ENCODE measurements at regions not wholly inside any gene's neighbourhood (a gene's known extent, or its start where the extent isn't known, plus 50 kb on each side); places are given as distances from the start of the nearest gene placed in this dataset.

GRCh38 chr4:123816462-123816861 lies 419.9 kb downstream of the SPRY1 start:
- no peak for TF ChIP-seq CTCF (conservative IDR thresholded peaks at IDR 0.05; ENCODE audit: low read depth, low read length)
- no peak for DNase-seq (ENCODE audit: low read depth)

GRCh38 chr4:123817025-123817688 lies 420.6 kb downstream of the SPRY1 start:
- H3K4me3 ChIP-seq (ENCODE audit: low read length), result no peak overlapping the region
- DNase-seq (ENCODE audit: low read depth), result no peak
- TF ChIP-seq CTCF (conservative IDR thresholded peaks at IDR 0.05; ENCODE audit: low read depth, low read length), result no peak

More at GRCh38 chr4:123816462-123816861, 419.9 kb downstream of the SPRY1 start:
- no peak overlapping the region for H3K4me3 ChIP-seq (ENCODE audit: low read length)

DNA sequence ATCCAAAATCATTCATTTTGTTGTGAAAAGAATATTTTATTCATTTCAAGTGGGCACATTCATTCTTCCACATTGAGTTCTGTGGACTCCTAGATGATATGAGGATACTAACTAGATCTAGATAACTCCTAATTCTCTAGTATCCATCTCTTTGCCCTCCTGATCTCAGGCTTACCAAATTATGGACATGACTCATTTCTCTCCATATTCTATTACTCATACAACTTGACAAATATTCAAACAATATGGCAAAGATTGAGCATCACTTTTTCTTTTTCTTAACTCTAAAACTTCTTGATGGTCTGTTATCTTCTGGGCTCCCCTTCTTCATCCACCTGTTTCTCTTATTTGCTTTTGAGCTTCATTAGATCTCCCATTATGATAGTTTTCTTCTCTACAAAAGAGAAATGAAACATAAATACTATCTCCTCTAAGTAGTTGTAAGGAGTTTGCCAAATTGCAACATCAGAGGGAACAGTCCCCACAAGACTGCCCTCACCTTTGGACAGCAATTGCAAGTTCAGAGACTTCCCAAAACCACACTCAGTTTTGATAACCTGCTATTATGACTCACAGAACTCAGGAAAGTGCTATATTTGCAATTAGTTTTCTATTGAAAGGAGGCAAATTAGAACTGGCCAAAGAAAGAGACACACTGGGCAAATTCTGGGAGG lies 422.9 kb downstream of the SPRY1 start:
- DNase-seq (ENCODE audit: low read depth), result no peak
- no peak overlapping the region for H3K4me3 ChIP-seq (ENCODE audit: low read length)
- TF ChIP-seq CTCF (conservative IDR thresholded peaks at IDR 0.05; ENCODE audit: low read depth, low read length), result no peak

DNA sequence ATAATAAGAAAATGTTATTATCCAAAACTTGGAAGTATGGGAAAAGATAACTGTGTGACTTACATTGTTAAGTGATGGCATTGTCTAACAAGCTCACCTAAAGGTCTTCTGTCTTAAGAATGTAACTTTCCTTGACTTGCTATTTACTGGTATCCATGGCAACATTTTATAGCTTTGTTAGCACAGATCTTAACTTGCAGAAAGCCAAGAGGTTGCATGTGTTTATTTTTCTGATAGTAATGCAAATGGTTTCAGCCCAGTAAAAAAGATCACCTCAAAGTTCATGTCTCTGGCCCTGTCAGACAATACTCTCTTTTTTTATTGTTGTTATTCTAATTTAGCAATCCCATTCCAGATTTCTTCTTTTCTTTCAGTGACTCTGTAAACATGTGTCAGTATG lies 425.3 kb downstream of the SPRY1 start:
- TF ChIP-seq CTCF (conservative IDR thresholded peaks at IDR 0.05; ENCODE audit: low read depth, low read length), result no peak
- DNase-seq (ENCODE audit: low read depth), result no peak
- H3K4me3 ChIP-seq (ENCODE audit: low read length), result no peak overlapping the region

- DNase-seq (ENCODE audit: low read depth), result no peak
- H3K4me3 ChIP-seq (ENCODE audit: low read length), result no peak overlapping the region
- no peak for TF ChIP-seq CTCF (conservative IDR thresholded peaks at IDR 0.05; ENCODE audit: low read depth, low read length)
Observed at GRCh38 chr4:123822353-123822752, 425.8 kb downstream of the SPRY1 start.

DNA sequence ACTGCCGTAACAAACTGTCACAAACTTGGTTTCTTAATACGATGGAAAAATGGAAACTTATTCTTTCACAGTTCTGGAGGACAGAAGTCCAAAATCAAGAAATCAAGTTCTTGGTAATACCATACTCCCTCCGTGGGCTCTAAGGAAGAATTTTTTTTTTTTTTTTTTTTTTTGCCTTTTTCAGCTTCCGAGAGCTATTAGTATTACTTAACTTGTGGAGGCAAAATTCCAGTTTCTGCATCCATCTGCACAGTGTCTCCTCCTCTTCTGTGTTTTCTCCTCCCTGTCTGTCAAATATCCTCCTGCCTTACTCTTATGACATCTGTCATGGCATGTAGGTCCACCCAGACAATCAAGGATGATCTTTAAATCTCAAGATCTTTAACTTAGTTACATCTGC lies 426.6 kb downstream of the SPRY1 start:
- no peak for DNase-seq (ENCODE audit: low read depth)
- no peak for TF ChIP-seq CTCF (conservative IDR thresholded peaks at IDR 0.05; ENCODE audit: low read depth, low read length)
- H3K4me3 ChIP-seq (ENCODE audit: low read length), result no peak overlapping the region

DNA sequence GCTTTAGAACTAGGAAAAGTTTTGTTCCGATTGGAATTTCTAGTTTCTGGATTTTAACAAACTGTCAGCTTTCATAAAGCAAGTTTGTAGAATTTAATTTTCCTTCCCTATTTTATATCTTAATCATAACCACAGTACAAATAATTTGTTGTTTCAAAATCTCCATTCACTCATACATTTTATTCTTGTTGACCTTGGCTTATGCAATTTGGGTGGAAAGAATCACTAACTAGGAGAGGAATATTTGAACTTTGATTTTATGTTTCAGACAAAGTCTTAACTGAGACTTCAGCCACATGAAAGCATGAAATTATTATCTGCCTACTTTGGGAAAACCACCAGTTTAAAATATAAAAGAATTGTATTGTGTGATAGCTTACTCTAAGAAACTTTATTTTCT lies 427.9 kb downstream of the SPRY1 start:
- DNase-seq (ENCODE audit: low read depth), result no peak

More for the DNA sequence above, 427.9 kb downstream of the SPRY1 start:
- H3K4me3 ChIP-seq (ENCODE audit: low read length), result no peak overlapping the region
- TF ChIP-seq CTCF (conservative IDR thresholded peaks at IDR 0.05; ENCODE audit: low read depth, low read length), result no peak
